Loucy (cell line): ENCODE measurements at regions not wholly inside any gene's neighbourhood (a gene's known extent, or its start where the extent isn't known, plus 50 kb on each side); places are given as distances from the start of the nearest gene placed in this dataset.

Experiments used
- H2AFZ ChIP-seq: fragments of 200-600 bp; sonication (generic); 2 replicates; pipeline ENCODE4 v1.6.0; 2016; ENCODE audit warnings: antibody characterized with exemption, mild to moderate bottlenecking, low read length, moderate library complexity
- H3F3A ChIP-seq: fragments of 200-600 bp; 2 replicates; pipeline ENCODE4 v1.6.0; 2016; ENCODE audit warnings: antibody characterized with exemption, low read depth, mild to moderate bottlenecking
- H3K27me3 ChIP-seq: fragments of 200-600 bp; sonication (generic); 2 replicates; pipeline ENCODE4 v1.6.1; 2014; ENCODE audit warnings: low read length, mild to moderate bottlenecking; ENCODE audit not compliant: insufficient read depth, poor library complexity, severe bottlenecking
- H3K36me3 ChIP-seq: fragments of 200-600 bp; sonication (generic); 2 replicates; pipeline ENCODE4 v1.6.1; 2016; ENCODE audit warnings: low read length; ENCODE audit not compliant: insufficient read depth
- H3K4me1 ChIP-seq: fragments of 200-600 bp; sonication (generic); 2 replicates; pipeline ENCODE4 v1.5.1; 2014; ENCODE audit warnings: low read length, mild to moderate bottlenecking; ENCODE audit not compliant: insufficient read depth, poor library complexity, severe bottlenecking
- H3K4me2 ChIP-seq: fragments of 200-600 bp; sonication (generic); 2 replicates; pipeline ENCODE4 v1.6.0; 2014; ENCODE audit warnings: antibody characterized with exemption, low read length, low read depth, mild to moderate bottlenecking; ENCODE audit not compliant: poor library complexity, severe bottlenecking
- H3K4me3 ChIP-seq: fragments of 200-600 bp; sonication (generic); 2 replicates; pipeline ENCODE4 v1.5.1; 2014; ENCODE audit warnings: low read length, mild to moderate bottlenecking, mixed read lengths; ENCODE audit not compliant: poor library complexity, severe bottlenecking
- H3K79me2 ChIP-seq: fragments of 200-600 bp; sonication (generic); 2 replicates; pipeline ENCODE4 v1.6.1; 2014; ENCODE audit warnings: low read length; ENCODE audit not compliant: insufficient read depth
- H3K9ac ChIP-seq: fragments of 200-600 bp; sonication (generic); 2 replicates; pipeline ENCODE4 v1.6.0; 2014; ENCODE audit warnings: mild to moderate bottlenecking, low read depth, low read length, moderate library complexity; ENCODE audit not compliant: poor library complexity, severe bottlenecking
- H3K9me2 ChIP-seq: fragments of 200-600 bp; sonication (generic); replicated peaks from 2 replicates; pipeline ENCODE4 v1.6.1; 2016; ENCODE audit warnings: low read depth, low read length, mixed read lengths
- H3K9me3 ChIP-seq: fragments of 200-600 bp; sonication (generic); 2 replicates; pipeline ENCODE4 v1.6.1; 2014; ENCODE audit warnings: mild to moderate bottlenecking, antibody characterized with exemption, low read length, low read depth; ENCODE audit not compliant: insufficient read depth
- H4K20me1 ChIP-seq: fragments of 200-600 bp; sonication (generic); 2 replicates; pipeline ENCODE4 v1.6.0; 2014; ENCODE audit warnings: antibody characterized with exemption, low read length, mild to moderate bottlenecking; ENCODE audit not compliant: insufficient read depth, poor library complexity, severe bottlenecking
- CTCF ChIP-seq: fragments of 200-600 bp; sonication (generic); conservative IDR thresholded peaks from 2 replicates; pipeline ENCODE4 v1.5.1; 2014; ENCODE audit warnings: mild to moderate bottlenecking, antibody characterized with exemption, low read length
- EZH2phosphoT487 ChIP-seq: fragments of 200-600 bp; IDR thresholded peaks from 2 replicates; pipeline ENCODE4 v1.6.1; 2018; ENCODE audit warnings: antibody characterized with exemption, mild to moderate bottlenecking, moderate library complexity, borderline replicate concordance

GRCh38 chr6:81565071-81565470, 187.4 kb downstream of the TENT5A start:
- Histone ChIP-seq H3K27me3 (no peaks in the 10 kb centered on the region), H3K9ac (no peak overlapping the region), H3K9me3 (no peaks in the 10 kb centered on the region), H3K9me2 (no peaks in the 10 kb centered on the region), H4K20me1 (no peaks in the 10 kb centered on the region), H3K4me2 (no peak overlapping the region), H3K4me1 (peaks cover 18% of the 10 kb centered on the region), H3K4me3 (no peak overlapping the region), H3K36me3 (no peaks in the 10 kb centered on the region), H2AFZ (no peak overlapping the region), H3F3A (no peaks in the 10 kb centered on the region), H3K79me2 (no peaks in the 10 kb centered on the region)
- TF ChIP-seq EZH2phosphoT487: no peak
- TF ChIP-seq CTCF: no peak

- no peak for TF ChIP-seq EZH2phosphoT487
- no peaks in the 10 kb centered on the region for H3K9me2 ChIP-seq
- H3K79me2 ChIP-seq: no peaks in the 10 kb centered on the region
- H3K4me3 ChIP-seq: no peak overlapping the region
- H3K9me3 ChIP-seq: no peaks in the 10 kb centered on the region
- peaks cover 18% of the 10 kb centered on the region for H3K4me1 ChIP-seq
- no peaks in the 10 kb centered on the region for H4K20me1 ChIP-seq
- H3K4me2 ChIP-seq: no peak overlapping the region
- no peak overlapping the region for H3K9ac ChIP-seq
- H3K36me3 ChIP-seq: no peaks in the 10 kb centered on the region
- no peaks in the 10 kb centered on the region for H3K27me3 ChIP-seq
- H2AFZ ChIP-seq: no peak overlapping the region
- no peaks in the 10 kb centered on the region for H3F3A ChIP-seq
Measured at GRCh38 chr6:81564470-81565068, 187.9 kb downstream of the TENT5A start.

- Histone ChIP-seq H3K4me1 (peaks cover 9% of the 10 kb centered on the region), H3F3A (no peaks in the 10 kb centered on the region), H3K36me3 (no peaks in the 10 kb centered on the region), H3K79me2 (no peaks in the 10 kb centered on the region), H3K9me3 (no peaks in the 10 kb centered on the region), H3K9me2 (no peaks in the 10 kb centered on the region), H4K20me1 (no peaks in the 10 kb centered on the region), H2AFZ (no peak overlapping the region), H3K27me3 (no peaks in the 10 kb centered on the region), H3K9ac (no peak overlapping the region), H3K4me2 (no peak overlapping the region), H3K4me3 (no peak overlapping the region)
- TF ChIP-seq EZH2phosphoT487 (no peak), CTCF (no peak)
Measured at GRCh38 chr6:81562169-81562568, 190.3 kb downstream of the TENT5A start.

- Histone ChIP-seq H3K9me3 (no peaks in the 10 kb centered on the region), H3K4me3 (no peak overlapping the region), H3K79me2 (no peaks in the 10 kb centered on the region), H3K9ac (no peak overlapping the region), H2AFZ (no peak overlapping the region), H3K27me3 (no peaks in the 10 kb centered on the region), H3K4me2 (no peak overlapping the region), H3K36me3 (no peaks in the 10 kb centered on the region), H3K4me1 (peaks cover 13% of the 10 kb centered on the region), H4K20me1 (no peaks in the 10 kb centered on the region), H3F3A (no peaks in the 10 kb centered on the region), H3K9me2 (no peaks in the 10 kb centered on the region)
- TF ChIP-seq EZH2phosphoT487 (no peak), CTCF (no peak)
Measured at GRCh38 chr6:81561731-81562130, 190.8 kb downstream of the TENT5A start.
